HEK293 (cell line): ENCODE measurements at regions not wholly inside any gene's neighbourhood (a gene's known extent, or its start where the extent isn't known, plus 50 kb on each side); places are given as distances from the start of the nearest gene placed in this dataset.

Source experiments
- CTCF ChIA-PET: fragments of 350-600 bp; formaldehyde crosslinking; extraction: SDS; loops from one replicate; lab custom pipeline; 2021; ENCODE audit warnings: antibody characterized with exemption; lab: Yijun Ruan, JAX
- POLR2A ChIA-PET: fragments of 300-600 bp; formaldehyde crosslinking; extraction: SDS; loops from one replicate; lab custom pipeline; 2020; ENCODE audit warnings: antibody characterized with exemption, inconsistent platforms; lab: Yijun Ruan, JAX
- H3K27ac ChIP-seq: fragments of 200-500 bp; sonication (Bioruptor generic); 2 replicates; pipeline ENCODE4 v1.5.1; 2014; ENCODE audit warnings: low read depth, low read length, control low read depth, inconsistent platforms; ENCODE audit errors: extremely low read depth
- H3K36me3 ChIP-seq, 2 experiments: fragments of 200-500 bp in 1 of 2; sonication (Bioruptor generic) in 1 of 2; 1 replicate in 1 of 2; 2 replicates in 1 of 2; pipeline ENCODE4 v1.5.1; 2014 to 2017; ENCODE audit warnings: inconsistent platforms in 2 of 2, low read length in 2 of 2; ENCODE audit not compliant: control insufficient read depth in 2 of 2, insufficient read depth in 1 of 2
- H3K4me1 ChIP-seq: fragments of 200-500 bp; sonication (Bioruptor generic); 2 replicates; pipeline ENCODE4 v1.5.1; 2014; ENCODE audit warnings: mild to moderate bottlenecking, low read length, inconsistent platforms; ENCODE audit not compliant: control insufficient read depth, insufficient read depth
- H3K4me3 ChIP-seq: 2 replicates; pipeline ENCODE4 v1.5.1; 2011; ENCODE audit warnings: low read depth, mild to moderate bottlenecking, control low read depth, low read length, moderate library complexity
- H3K9me3 ChIP-seq: fragments of 200-500 bp; sonication (Bioruptor generic); 2 replicates; pipeline ENCODE4 v1.5.1; 2014; ENCODE audit warnings: low read depth, low read length, inconsistent platforms; ENCODE audit not compliant: control insufficient read depth, insufficient read depth
- ATF2 ChIP-seq: fragments of 450-650 bp; formaldehyde crosslinking; IDR thresholded peaks from 2 replicates; pipeline ENCODE4 v1.5.1; 2016; ENCODE audit warnings: missing biosample characterization, missing genetic modification characterization, low read depth
- FEZF1 ChIP-seq: fragments of 450-650 bp; formaldehyde crosslinking; IDR thresholded peaks from 2 replicates; pipeline ENCODE4 v1.5.1; 2016; ENCODE audit warnings: missing biosample characterization, missing genetic modification characterization
- GFI1B ChIP-seq: fragments of 450-650 bp; formaldehyde crosslinking; IDR thresholded peaks from 2 replicates; pipeline ENCODE4 v1.5.1; 2016; ENCODE audit warnings: missing biosample characterization, missing genetic modification characterization
- HOXD13 ChIP-seq: sonication (generic); formaldehyde crosslinking; IDR thresholded peaks from 2 replicates; pipeline ENCODE4 v1.8.0; 2022; ENCODE audit warnings: missing genetic modification reagents, borderline replicate concordance
- KLF16 ChIP-seq: fragments of 450-650 bp; formaldehyde crosslinking; IDR thresholded peaks from 2 replicates; pipeline ENCODE4 v1.5.1; 2017; ENCODE audit warnings: missing biosample characterization, missing genetic modification characterization
- SCRT2 ChIP-seq: fragments of 450-650 bp; formaldehyde crosslinking; IDR thresholded peaks from 2 replicates; pipeline ENCODE4 v1.5.1; 2016; ENCODE audit warnings: missing biosample characterization, missing genetic modification characterization
- ZBTB11 ChIP-seq: fragments of 450-650 bp; formaldehyde crosslinking; conservative IDR thresholded peaks from 2 replicates; pipeline ENCODE4 v1.5.1; 2016; ENCODE audit warnings: low read depth, missing biosample characterization, missing genetic modification characterization
- ZBTB7A ChIP-seq: fragments of 450-650 bp; formaldehyde crosslinking; IDR thresholded peaks from 2 replicates; pipeline ENCODE4 v1.5.1; 2016; ENCODE audit warnings: low read depth, missing biosample characterization, missing genetic modification characterization
- ZBTB8A ChIP-seq: fragments of 450-650 bp; formaldehyde crosslinking; IDR thresholded peaks from 2 replicates; pipeline ENCODE4 v1.5.1; 2016; ENCODE audit warnings: missing biosample characterization, missing genetic modification characterization
- ZEB2 ChIP-seq: fragments of 450-650 bp; formaldehyde crosslinking; IDR thresholded peaks from 2 replicates; pipeline ENCODE4 v1.5.1; 2016; ENCODE audit warnings: missing biosample characterization, missing genetic modification characterization
- ZNF155 ChIP-seq: fragments of 450-650 bp; formaldehyde crosslinking; IDR thresholded peaks from 2 replicates; pipeline ENCODE4 v1.5.1; 2016; ENCODE audit warnings: missing biosample characterization, missing genetic modification characterization
- ZNF16 ChIP-seq: fragments of 450-650 bp; formaldehyde crosslinking; IDR thresholded peaks from 2 replicates; pipeline ENCODE4 v1.5.1; 2016; ENCODE audit warnings: low read depth, missing biosample characterization, missing genetic modification characterization
- ZNF174 ChIP-seq: fragments of 450-650 bp; formaldehyde crosslinking; IDR thresholded peaks from 2 replicates; pipeline ENCODE4 v1.5.0; 2017; ENCODE audit warnings: missing biosample characterization, mild to moderate bottlenecking, missing genetic modification characterization
- ZNF184 ChIP-seq: fragments of 450-650 bp; IDR thresholded peaks from 2 replicates; pipeline ENCODE4 v1.5.1; 2018; ENCODE audit warnings: missing biosample characterization, mild to moderate bottlenecking, missing genetic modification characterization
- ZNF19 ChIP-seq: fragments of 450-650 bp; formaldehyde crosslinking; IDR thresholded peaks from 2 replicates; pipeline ENCODE4; 2016; ENCODE audit warnings: missing biosample characterization, missing genetic modification characterization, low read depth
- ZNF26 ChIP-seq: fragments of 450-650 bp; formaldehyde crosslinking; IDR thresholded peaks from 2 replicates; pipeline ENCODE4 v1.5.1; 2016; ENCODE audit warnings: missing biosample characterization, missing genetic modification characterization
- ZNF274 ChIP-seq, 2 experiments: fragments of 200-500 bp in 1 of 2; fragments of 450-650 bp in 1 of 2; sonication (Bioruptor generic) in 1 of 2; formaldehyde crosslinking in 1 of 2; IDR thresholded peaks; 2 replicates each; pipeline versions ENCODE4 v1.5.1 to v1.6.1; 2014 to 2016; ENCODE audit warnings: borderline replicate concordance in 1 of 2, inconsistent platforms in 1 of 2, low read length in 1 of 2, missing biosample characterization in 1 of 2, missing genetic modification characterization in 1 of 2
- ZNF311 ChIP-seq: fragments of 450-650 bp; formaldehyde crosslinking; IDR thresholded peaks from 2 replicates; pipeline ENCODE4 v1.5.1; 2017; ENCODE audit warnings: missing biosample characterization, missing genetic modification characterization, borderline replicate concordance
- ZNF366 ChIP-seq: fragments of 450-650 bp; formaldehyde crosslinking; conservative IDR thresholded peaks from 2 replicates; pipeline ENCODE4 v1.5.1; 2016; ENCODE audit warnings: missing biosample characterization, missing genetic modification characterization
- ZNF449 ChIP-seq: fragments of 450-650 bp; formaldehyde crosslinking; IDR thresholded peaks from 2 replicates; pipeline ENCODE4 v1.5.1; 2017; ENCODE audit warnings: missing biosample characterization, mild to moderate bottlenecking, missing genetic modification characterization, moderate library complexity
- ZNF530 ChIP-seq: fragments of 450-650 bp; formaldehyde crosslinking; IDR thresholded peaks from 2 replicates; pipeline ENCODE4 v1.5.1; 2016; ENCODE audit warnings: low read depth, missing biosample characterization, missing genetic modification characterization
- ZNF580 ChIP-seq: fragments of 450-650 bp; formaldehyde crosslinking; IDR thresholded peaks from 2 replicates; pipeline ENCODE4 v1.5.1; 2016; ENCODE audit warnings: missing biosample characterization, missing genetic modification characterization
- ZNF660 ChIP-seq: fragments of 450-650 bp; IDR thresholded peaks from 2 replicates; pipeline ENCODE4 v1.5.1; 2018; ENCODE audit warnings: missing biosample characterization, mild to moderate bottlenecking, missing genetic modification characterization
- ZNF677 ChIP-seq: fragments of 450-650 bp; IDR thresholded peaks from 2 replicates; pipeline ENCODE4 v1.5.0; 2018; ENCODE audit warnings: missing biosample characterization, mild to moderate bottlenecking, missing genetic modification characterization, moderate library complexity
- ZNF777 ChIP-seq: fragments of 450-650 bp; formaldehyde crosslinking; IDR thresholded peaks from 2 replicates; pipeline ENCODE4 v1.5.1; 2017; ENCODE audit warnings: missing biosample characterization, missing genetic modification characterization, borderline replicate concordance
- ZSCAN16 ChIP-seq: fragments of 450-650 bp; formaldehyde crosslinking; IDR thresholded peaks from 2 replicates; pipeline ENCODE4 v1.5.1; 2016; ENCODE audit warnings: missing biosample characterization, missing genetic modification characterization
- ZSCAN30 ChIP-seq: fragments of 450-650 bp; IDR thresholded peaks from 2 replicates; pipeline ENCODE4 v1.5.1; 2018; ENCODE audit warnings: missing biosample characterization, mild to moderate bottlenecking, missing genetic modification characterization, moderate library complexity

- TF ChIP-seq GFI1B (tag by site-specific recombination) = no peak
- CTCF ChIA-PET = no interaction called here
- POLR2A ChIA-PET = no interaction called here
- Histone ChIP-seq H3K27ac (no peak overlapping the region), H3K4me1 (no peaks in the 10 kb centered on the region), H3K9me3 (no peaks in the 10 kb centered on the region), H3K36me3 (no peaks in the 10 kb centered on the region), H3K4me3 (no peak overlapping the region)
These were observed 378.0 kb downstream of the CD109 start for GRCh38 chr6:74073999-74074398.

- TF ChIP-seq SCRT2 (no peak), ZNF184 (tag by site-specific recombination) (no peak), ZNF777 (tag by site-specific recombination) (no peak), ZNF16 (no peak), ZBTB7A (no peak), ZBTB8A (no peak), ZBTB11 (tag by site-specific recombination) (no peak), ATF2 (tag by site-specific recombination) (no peak), ZNF677 (no peak), FEZF1 (tag by site-specific recombination) (no peak), ZNF174 (tag by site-specific recombination) (no peak), ZNF580 (tag by site-specific recombination) (no peak), ZNF366 (tag by site-specific recombination) (no peak), ZNF660 (no peak)
- Histone ChIP-seq H3K4me3 (no peak overlapping the region), H3K4me1 (no peaks in the 10 kb centered on the region), H3K36me3 (no peaks in the 10 kb centered on the region), H3K27ac (no peak overlapping the region), H3K9me3 (no peaks in the 10 kb centered on the region)
- CTCF ChIA-PET = no interaction called here
- POLR2A ChIA-PET = no interaction called here
These were observed 377.4 kb downstream of the CD109 start for GRCh38 chr6:74073429-74073828.

- POLR2A ChIA-PET = no interaction called here
- TF ChIP-seq ZNF155 (tag by site-specific recombination) (no peak), ZNF19 (tag by site-specific recombination) (no peak), ZSCAN30 (tag by site-specific recombination) (no peak), ZEB2 (no peak), KLF16 (no peak), ZNF530 (tag by site-specific recombination) (no peak), ZNF26 (tag by site-specific recombination) (no peak), ZNF449 (tag by site-specific recombination) (no peak), ZNF311 (tag by site-specific recombination) (no peak), HOXD13 (CRISPR knock-in tag) (no peak), ZNF274 (IDR thresholded peaks at IDR 0.05; ENCODE audit: low read length) (no peak), ZNF274 (tag by site-specific recombination; IDR thresholded peaks at IDR 0.05; ENCODE audit: borderline replicate concordance) (no peak), ZSCAN16 (tag by site-specific recombination) (no peak)
These were observed 375.2 kb downstream of the CD109 start for GRCh38 chr6:74071214-74071613.

More at GRCh38 chr6:74071214-74071613, 375.2 kb downstream of the CD109 start:
- H3K4me3 ChIP-seq = no peak overlapping the region
- H3K9me3 ChIP-seq = no peaks in the 10 kb centered on the region
- no peaks in the 10 kb centered on the region for H3K4me1 ChIP-seq
- no peak overlapping the region for H3K27ac ChIP-seq
- no peaks in the 10 kb centered on the region for H3K36me3 ChIP-seq
- CTCF ChIA-PET = no interaction called here
